Astrocyte (in vitro differentiated cells and primary cell): ENCODE measurements at regions not wholly inside any gene's neighbourhood (a gene's known extent, or its start where the extent isn't known, plus 50 kb on each side); places are given as distances from the start of the nearest gene placed in this dataset.

Experiments used
- DNase-seq: peaks from one replicate; pipeline ENCODE4 v3.0.0-alpha.2; 2010; ENCODE audit warnings: low read depth
- FAIRE-seq: peaks from 2 replicates; lab custom pipeline; 2011; peaks lifted over from hg19 to GRCh38; lab: Jason Lieb, UNC
- H2AFZ ChIP-seq: 2 replicates; pipeline ENCODE4 v1.6.0; 2012; ENCODE audit warnings: low read depth, low read length, inconsistent platforms
- H3K27ac ChIP-seq: 2 replicates; pipeline ENCODE4 v1.5.1; 2011; ENCODE audit warnings: low read depth, low read length, inconsistent platforms
- H3K27me3 ChIP-seq: 2 replicates; pipeline ENCODE4 v1.6.0; 2011; ENCODE audit warnings: low read length, inconsistent platforms; ENCODE audit not compliant: insufficient read depth
- H3K36me3 ChIP-seq: 2 replicates; pipeline ENCODE4 v1.5.1; 2011; ENCODE audit warnings: low read length, inconsistent platforms; ENCODE audit not compliant: insufficient read depth
- H3K4me1 ChIP-seq: 2 replicates; pipeline ENCODE4 v1.5.1; 2011; ENCODE audit warnings: low read length, inconsistent platforms; ENCODE audit not compliant: insufficient read depth
- H3K4me2 ChIP-seq: 2 replicates; pipeline ENCODE4 v1.6.0; 2012; ENCODE audit warnings: low read length, inconsistent platforms
- H3K4me3 ChIP-seq: 2 replicates; pipeline ENCODE4 v1.5.1; 2011; ENCODE audit warnings: low read depth, mild to moderate bottlenecking, low read length, inconsistent platforms; ENCODE audit not compliant: insufficient read depth
- H3K79me2 ChIP-seq: 2 replicates; pipeline ENCODE4 v1.6.0; 2012; ENCODE audit warnings: mild to moderate bottlenecking, low read length, inconsistent platforms; ENCODE audit not compliant: insufficient read depth
- H3K9ac ChIP-seq: 2 replicates; pipeline ENCODE4 v1.6.0; 2012; ENCODE audit warnings: mild to moderate bottlenecking, low read length, inconsistent platforms
- H3K9me3 ChIP-seq: 2 replicates; pipeline ENCODE4 v1.5.1; 2012; ENCODE audit warnings: low read depth, mild to moderate bottlenecking, low read length, inconsistent platforms; ENCODE audit not compliant: insufficient read depth
- H4K20me1 ChIP-seq: 2 replicates; pipeline ENCODE4 v1.6.0; 2012; ENCODE audit warnings: low read length, inconsistent platforms; ENCODE audit not compliant: insufficient read depth
- H3K27ac Mint-ChIP-seq: one replicate; pipeline ENCODE4 v1.8.0; 2021; ENCODE audit warnings: mild to moderate bottlenecking, mixed read lengths; ENCODE audit not compliant: unreplicated experiment
- H3K27me3 Mint-ChIP-seq: one replicate; pipeline ENCODE4 v1.8.0; 2021; ENCODE audit warnings: low read depth, mixed read lengths; ENCODE audit not compliant: unreplicated experiment
- H3K36me3 Mint-ChIP-seq: one replicate; pipeline ENCODE4 v1.8.0; 2021; ENCODE audit warnings: low read depth, mixed read lengths; ENCODE audit not compliant: unreplicated experiment
- H3K4me1 Mint-ChIP-seq: one replicate; pipeline ENCODE4 v1.8.0; 2021; ENCODE audit warnings: low read depth, mixed read lengths; ENCODE audit not compliant: unreplicated experiment
- H3K4me3 Mint-ChIP-seq: one replicate; pipeline ENCODE4 v1.8.0; 2021; ENCODE audit warnings: mild to moderate bottlenecking, moderate library complexity, mixed read lengths; ENCODE audit not compliant: unreplicated experiment
- H3K9me3 Mint-ChIP-seq: one replicate; pipeline ENCODE4 v1.8.0; 2021; ENCODE audit warnings: mild to moderate bottlenecking, mixed read lengths; ENCODE audit not compliant: unreplicated experiment
- EZH2 ChIP-seq: IDR thresholded peaks from 2 replicates; pipeline ENCODE4 v1.6.1; 2012; ENCODE audit warnings: mild to moderate bottlenecking, low read length, inconsistent platforms; ENCODE audit not compliant: insufficient read depth
- TF ChIP-seq, protein P1 (sequence below): IDR thresholded peaks from 2 replicates; pipeline ENCODE4 v1.5.1; 2011; ENCODE audit warnings: low read depth, mild to moderate bottlenecking, inconsistent platforms, low read length, moderate library complexity; ENCODE audit not compliant: insufficient read depth

DNA sequence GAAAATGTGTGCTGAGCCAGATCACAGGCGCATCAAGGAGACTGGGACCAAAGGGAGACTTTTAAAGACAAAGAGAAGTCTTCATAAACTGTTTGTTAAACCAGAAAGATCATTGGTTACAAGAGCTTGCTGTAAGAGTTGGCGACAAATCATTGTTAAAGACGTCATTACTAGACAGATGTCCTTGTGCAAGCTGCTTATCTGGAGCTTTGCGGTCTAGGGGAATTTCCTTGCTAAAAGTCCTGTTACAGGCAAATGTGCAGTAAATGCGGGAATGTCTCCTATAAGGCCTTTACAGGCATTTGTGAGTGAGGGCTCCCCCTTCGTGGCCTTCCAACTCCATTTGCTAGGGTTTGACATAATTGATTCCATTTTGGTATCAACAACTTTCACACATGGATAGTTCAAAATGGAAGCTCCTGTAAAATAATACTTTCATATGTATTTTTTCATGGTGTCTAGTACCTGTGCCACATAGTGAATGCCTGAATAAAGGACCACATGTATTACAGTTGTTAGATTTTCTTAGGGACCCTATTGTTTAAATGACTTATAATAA lies 362.4 kb downstream of the UTRN start:
- no peaks in the 10 kb centered on the region for H3K27me3 ChIP-seq
- FAIRE-seq (no peak), DNase-seq (peak; percentile 25)
- Mint-ChIP-seq H3K36me3 (no peaks in the 10 kb centered on the region), H3K4me1 (peaks cover 2% of the 10 kb centered on the region), H3K27me3 (no peaks in the 10 kb centered on the region), H3K27ac (no peak overlapping the region), H3K4me3 (no peak overlapping the region), H3K9me3 (no peaks in the 10 kb centered on the region)
- no peaks in the 10 kb centered on the region for H3K4me1 ChIP-seq
- H2AFZ ChIP-seq: no peak overlapping the region
- H3K79me2 ChIP-seq: no peaks in the 10 kb centered on the region
- H3K4me2 ChIP-seq: no peak overlapping the region
- H4K20me1 ChIP-seq: no peaks in the 10 kb centered on the region
- H3K36me3 ChIP-seq: no peaks in the 10 kb centered on the region
- no peak overlapping the region for H3K9ac ChIP-seq
- H3K27ac ChIP-seq: no peak overlapping the region
- TF ChIP-seq, protein P1, sequence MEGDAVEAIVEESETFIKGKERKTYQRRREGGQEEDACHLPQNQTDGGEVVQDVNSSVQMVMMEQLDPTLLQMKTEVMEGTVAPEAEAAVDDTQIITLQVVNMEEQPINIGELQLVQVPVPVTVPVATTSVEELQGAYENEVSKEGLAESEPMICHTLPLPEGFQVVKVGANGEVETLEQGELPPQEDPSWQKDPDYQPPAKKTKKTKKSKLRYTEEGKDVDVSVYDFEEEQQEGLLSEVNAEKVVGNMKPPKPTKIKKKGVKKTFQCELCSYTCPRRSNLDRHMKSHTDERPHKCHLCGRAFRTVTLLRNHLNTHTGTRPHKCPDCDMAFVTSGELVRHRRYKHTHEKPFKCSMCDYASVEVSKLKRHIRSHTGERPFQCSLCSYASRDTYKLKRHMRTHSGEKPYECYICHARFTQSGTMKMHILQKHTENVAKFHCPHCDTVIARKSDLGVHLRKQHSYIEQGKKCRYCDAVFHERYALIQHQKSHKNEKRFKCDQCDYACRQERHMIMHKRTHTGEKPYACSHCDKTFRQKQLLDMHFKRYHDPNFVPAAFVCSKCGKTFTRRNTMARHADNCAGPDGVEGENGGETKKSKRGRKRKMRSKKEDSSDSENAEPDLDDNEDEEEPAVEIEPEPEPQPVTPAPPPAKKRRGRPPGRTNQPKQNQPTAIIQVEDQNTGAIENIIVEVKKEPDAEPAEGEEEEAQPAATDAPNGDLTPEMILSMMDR: no peak
- TF ChIP-seq EZH2: no peak
- no peaks in the 10 kb centered on the region for H3K9me3 ChIP-seq
- no peak overlapping the region for H3K4me3 ChIP-seq

DNA sequence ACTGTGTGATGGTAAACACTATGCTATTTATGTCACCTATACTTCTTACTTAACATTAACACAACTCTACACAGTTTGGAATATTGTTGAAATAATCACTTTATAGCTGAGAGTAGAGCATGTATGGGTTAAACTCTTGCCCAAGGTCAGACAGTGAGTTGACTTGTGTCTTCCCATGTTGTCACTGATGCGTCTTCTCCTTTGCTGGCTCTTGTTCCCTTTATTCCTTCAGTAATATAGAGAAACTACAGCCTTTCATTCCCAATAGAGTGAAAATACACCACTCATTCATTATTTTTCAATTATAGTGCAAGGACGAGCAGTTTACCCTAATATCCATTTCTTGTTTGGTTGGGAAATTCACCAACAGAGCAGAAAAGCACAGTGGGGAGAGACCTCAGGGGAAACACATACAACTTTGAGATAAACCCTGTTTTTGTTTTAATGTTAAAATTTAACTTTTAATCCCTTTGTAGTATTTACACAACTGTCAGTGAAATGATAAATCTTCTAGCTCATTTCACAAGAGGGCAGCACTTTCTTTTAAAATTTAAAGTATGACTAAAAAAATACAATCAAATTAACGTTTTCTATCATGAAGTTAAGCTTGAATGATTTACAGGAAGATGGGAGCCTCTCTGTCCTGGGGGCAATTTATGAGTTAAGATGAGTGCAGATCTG lies 363.0 kb downstream of the UTRN start:
- Mint-ChIP-seq H3K27me3 (no peaks in the 10 kb centered on the region), H3K9me3 (no peaks in the 10 kb centered on the region), H3K36me3 (no peaks in the 10 kb centered on the region), H3K4me1 (peaks cover 2% of the 10 kb centered on the region), H3K4me3 (no peak overlapping the region), H3K27ac (no peak overlapping the region)
- FAIRE-seq (no peak), DNase-seq (no peak)
- Histone ChIP-seq H3K27ac (no peak overlapping the region), H3K4me1 (no peaks in the 10 kb centered on the region), H2AFZ (no peak overlapping the region), H3K9ac (no peak overlapping the region), H3K79me2 (no peaks in the 10 kb centered on the region), H3K4me2 (no peak overlapping the region), H4K20me1 (no peaks in the 10 kb centered on the region), H3K36me3 (no peaks in the 10 kb centered on the region), H3K4me3 (no peak overlapping the region), H3K27me3 (no peaks in the 10 kb centered on the region), H3K9me3 (no peaks in the 10 kb centered on the region)
- TF ChIP-seq, protein P1: no peak

DNA sequence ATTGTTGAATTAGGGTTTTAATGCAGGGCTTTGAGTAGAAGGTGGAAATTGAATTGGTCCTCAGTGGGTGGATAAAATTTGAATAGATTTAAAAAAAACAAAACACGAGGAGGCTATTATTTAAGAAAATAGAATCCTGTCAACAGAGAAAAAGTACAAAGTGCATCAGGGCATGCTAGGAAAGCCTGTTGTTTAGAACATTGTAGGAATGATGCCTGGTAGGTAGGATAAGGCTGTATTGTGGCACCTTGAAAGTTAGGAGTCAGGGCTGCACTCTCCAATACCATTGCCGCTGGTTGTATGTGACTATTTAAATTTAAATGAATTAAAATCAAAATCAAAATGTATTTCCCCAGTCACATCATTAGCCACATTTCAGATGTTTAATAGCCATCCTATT lies 363.9 kb downstream of the UTRN start:
- no peaks in the 10 kb centered on the region for H3K27me3 Mint-ChIP-seq
- H3K4me1 Mint-ChIP-seq: peaks cover 4% of the 10 kb centered on the region
- H2AFZ ChIP-seq: no peak overlapping the region
- no peaks in the 10 kb centered on the region for H3K9me3 Mint-ChIP-seq
- no peak for TF ChIP-seq EZH2
- TF ChIP-seq, protein P1: no peak
- H3K4me3 Mint-ChIP-seq: no peak overlapping the region
- H3K27ac Mint-ChIP-seq: no peak overlapping the region
- FAIRE-seq (no peak), DNase-seq (no peak)
- no peaks in the 10 kb centered on the region for H4K20me1 ChIP-seq
- no peaks in the 10 kb centered on the region for H3K9me3 ChIP-seq
- H3K36me3 ChIP-seq: no peaks in the 10 kb centered on the region
- H3K4me3 ChIP-seq: no peak overlapping the region
- no peaks in the 10 kb centered on the region for H3K79me2 ChIP-seq
- no peak overlapping the region for H3K9ac ChIP-seq
- H3K27ac ChIP-seq: no peak overlapping the region
- H3K27me3 ChIP-seq: no peaks in the 10 kb centered on the region
- H3K36me3 Mint-ChIP-seq: no peaks in the 10 kb centered on the region
- no peak overlapping the region for H3K4me2 ChIP-seq
- H3K4me1 ChIP-seq: no peaks in the 10 kb centered on the region
